NCI-H2081 treated with DMSO at 0.1 percent for 48 hours (cell line): ENCODE measurements at regions not wholly inside any gene's neighbourhood (a gene's known extent, or its start where the extent isn't known, plus 50 kb on each side); places are given as distances from the start of the nearest gene placed in this dataset.

ENCODE experiments used
- DNase-seq: peaks from one replicate; lab custom pipeline; 2025; lab: John Stamatoyannopoulos, UW

DNA sequence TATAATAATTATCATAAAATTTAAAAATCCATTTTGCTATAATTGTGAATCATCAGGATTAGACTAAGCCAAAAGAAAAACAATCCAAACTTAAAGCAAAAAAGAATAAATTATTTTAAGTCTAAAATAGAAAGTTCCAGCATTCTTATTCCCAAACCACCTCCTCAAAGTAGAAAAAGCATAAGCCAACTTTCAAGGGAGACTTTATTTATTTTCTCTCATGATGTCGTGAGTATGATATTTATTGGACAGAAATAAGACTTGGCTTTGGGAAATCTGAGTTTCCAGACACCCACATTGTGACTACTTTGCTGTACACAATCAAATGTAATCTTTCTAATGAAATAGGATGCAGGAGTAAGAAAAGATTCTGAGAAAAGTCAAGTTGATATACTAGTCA is 372.1 kb downstream of the MTRR start:
- DNase-seq: no peak

GRCh38 chr5:8241558-8241957 is 372.6 kb downstream of the MTRR start:
- DNase-seq: no peak

GRCh38 chr5:8247049-8247899 is 378.3 kb downstream of the MTRR start:
- DNase-seq: no peak

DNA sequence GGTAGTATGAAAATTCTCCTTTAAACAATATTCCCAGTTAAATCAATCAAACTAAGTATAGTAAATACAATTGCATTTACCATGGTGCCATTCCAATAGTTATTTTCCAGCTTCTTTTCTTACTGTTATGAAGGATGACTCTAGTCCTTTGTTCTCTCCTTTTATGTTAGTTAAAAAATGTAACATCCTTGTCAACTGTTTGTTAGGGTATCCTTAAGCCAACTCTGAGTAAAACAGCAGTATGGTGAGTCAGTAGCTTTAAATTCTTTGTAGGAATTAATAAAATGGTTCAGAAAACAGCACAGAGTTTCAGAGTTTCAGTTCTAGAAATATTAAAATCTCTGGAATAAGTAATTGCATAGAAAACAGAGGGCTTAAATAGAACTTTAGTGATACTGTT is 384.4 kb downstream of the MTRR start:
- no peak for DNase-seq

GRCh38 chr5:8254674-8255073 is 385.7 kb downstream of the MTRR start:
- no peak for DNase-seq

DNA sequence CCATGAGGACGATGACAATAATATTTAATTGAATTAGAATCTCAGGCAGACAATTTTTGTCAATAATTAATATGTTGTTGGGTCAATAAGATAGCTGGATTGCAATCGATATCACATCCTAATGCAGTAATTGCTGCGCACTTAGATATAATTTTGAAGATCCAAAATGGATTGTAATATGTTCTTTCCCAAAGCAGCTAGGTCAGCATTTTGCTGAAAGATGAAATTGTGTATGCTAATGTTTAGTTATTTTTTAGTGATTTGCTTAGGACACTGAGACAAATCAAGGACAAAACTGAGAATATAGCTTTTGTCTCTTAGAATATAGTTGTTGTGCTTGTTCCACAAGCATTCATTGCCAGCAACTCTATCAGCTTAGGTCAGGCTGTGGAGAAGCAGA is 389.9 kb downstream of the MTRR start:
- no peak for DNase-seq

- DNase-seq: no peak
These were observed 401.3 kb downstream of the MTRR start for GRCh38 chr5:8270246-8270645.

- no peak for DNase-seq
These were observed 411.9 kb downstream of the MTRR start for GRCh38 chr5:8280711-8281363.

DNA sequence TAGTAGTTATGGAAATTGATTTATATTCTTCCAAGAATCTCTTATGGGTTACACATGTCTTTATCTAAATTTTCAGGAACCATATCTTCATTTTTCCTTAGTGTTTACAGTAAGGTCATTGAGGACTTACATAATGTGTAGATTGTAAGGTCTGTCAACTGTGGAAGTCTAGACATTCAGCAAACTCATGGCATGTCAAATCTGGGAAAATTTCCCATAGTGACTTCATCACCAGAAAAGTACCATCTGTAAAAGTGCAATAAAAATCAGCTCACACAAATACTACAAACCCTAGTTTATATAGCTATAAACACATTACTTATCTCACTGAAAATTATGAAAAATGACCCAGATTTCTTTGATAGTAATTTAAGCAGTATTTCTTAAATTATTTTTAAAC is 419.4 kb downstream of the MTRR start:
- no peak for DNase-seq

DNA sequence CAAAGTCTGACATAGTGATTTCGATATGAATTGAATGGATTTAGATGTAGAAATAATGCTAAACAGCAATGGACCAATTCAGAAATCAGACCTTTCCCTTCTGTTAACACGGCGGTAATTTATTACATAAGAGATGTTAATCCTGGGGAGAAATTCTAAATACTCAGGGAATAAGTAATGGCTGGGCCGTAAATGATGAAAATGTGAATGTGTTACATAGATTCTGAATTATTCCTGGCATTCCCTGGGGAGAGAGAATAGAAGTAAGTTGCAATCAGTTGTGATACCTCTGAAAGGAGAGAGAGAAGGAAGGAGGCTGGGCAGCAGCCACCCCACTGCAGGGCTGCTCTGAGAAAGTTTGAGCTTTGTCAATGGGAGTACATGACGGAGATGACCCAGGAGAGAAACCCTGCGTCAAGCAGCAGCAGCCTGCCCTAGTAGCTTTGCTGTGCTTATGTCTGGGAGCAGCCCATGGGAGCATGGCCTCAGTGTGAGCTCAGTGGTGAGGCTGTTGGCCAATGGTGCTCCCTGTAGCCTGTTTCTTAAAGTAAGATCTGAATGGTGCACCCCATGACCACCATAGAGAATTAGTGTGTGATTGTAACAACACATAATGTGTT is 420.1 kb downstream of the MTRR start:
- DNase-seq: no peak

- DNase-seq: no peak
These were observed 420.8 kb downstream of the MTRR start for GRCh38 chr5:8289779-8290178.

- no peak for DNase-seq
These were observed 421.8 kb downstream of the MTRR start for GRCh38 chr5:8290721-8291120.

- no peak for DNase-seq
These were observed 422.7 kb downstream of the MTRR start for GRCh38 chr5:8291641-8292040.

GRCh38 chr5:8295141-8295540 is 426.2 kb downstream of the MTRR start:
- DNase-seq: no peak

DNA sequence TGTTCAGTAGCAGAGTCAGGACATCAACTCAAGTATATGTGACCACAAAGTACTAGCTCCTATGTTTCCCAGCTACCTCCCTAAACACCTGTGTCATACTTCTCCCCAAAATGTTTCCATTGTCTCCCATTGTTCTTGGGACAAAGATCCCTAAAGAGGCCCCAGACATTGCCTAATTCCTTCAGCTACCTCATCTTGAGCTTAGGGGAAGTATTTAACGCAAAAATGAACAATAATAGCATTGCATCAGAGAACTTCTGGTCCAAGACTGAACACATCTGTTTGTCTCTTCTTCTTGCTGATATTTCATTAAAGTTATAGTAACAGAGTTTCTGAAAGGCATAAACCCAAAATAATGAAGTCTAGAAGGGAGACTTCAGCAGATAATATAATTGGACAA is 430.8 kb downstream of the MTRR start:
- no peak for DNase-seq

- no peak for DNase-seq
These were observed 435.4 kb downstream of the MTRR start for GRCh38 chr5:8304341-8304740.

- DNase-seq: no peak
These were observed 437.4 kb downstream of the MTRR start for GRCh38 chr5:8306288-8306896.

- no peak for DNase-seq
These were observed 446.0 kb downstream of the MTRR start for GRCh38 chr5:8314965-8315364.

GRCh38 chr5:8316608-8317280 is 447.8 kb downstream of the MTRR start:
- DNase-seq: no peak

DNA sequence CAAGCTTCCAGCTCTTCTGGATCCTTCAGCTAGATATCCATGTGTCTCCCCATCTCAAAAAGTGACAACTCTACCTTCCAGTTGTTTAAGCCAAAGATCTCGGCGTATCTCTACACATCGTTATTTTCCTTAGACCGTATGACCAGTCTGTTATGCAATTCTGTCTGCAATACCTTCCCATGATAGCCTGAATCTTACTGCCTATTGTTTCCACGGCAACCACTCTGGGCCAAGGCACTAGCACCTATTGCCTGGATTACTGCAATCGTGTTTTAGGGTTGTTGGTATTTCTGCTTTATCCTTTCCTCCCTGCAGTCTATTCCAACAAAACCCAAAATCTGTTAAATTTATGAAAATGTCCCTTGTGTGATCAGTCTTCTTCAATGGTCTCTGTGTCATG is 448.4 kb downstream of the MTRR start:
- no peak for DNase-seq

GRCh38 chr5:8320244-8320643 is 451.3 kb downstream of the MTRR start:
- DNase-seq: no peak

DNA sequence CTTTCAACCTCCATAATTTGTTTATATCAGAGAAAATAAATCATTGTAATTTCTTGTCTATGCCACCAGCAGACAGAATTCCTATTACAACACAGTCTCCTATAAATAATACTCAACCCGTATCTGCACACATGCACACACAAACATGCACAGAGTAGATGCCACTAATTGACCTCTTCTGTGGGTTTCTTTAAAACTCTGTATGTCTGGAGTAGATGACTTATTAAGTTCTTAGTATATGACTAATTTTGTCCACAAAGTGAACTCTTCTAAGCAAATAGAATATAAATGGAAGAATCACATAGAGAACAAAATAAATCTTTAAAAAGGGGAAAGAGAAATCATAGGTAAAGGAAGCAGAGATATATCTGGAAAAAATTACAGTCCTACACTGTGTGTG is 452.3 kb downstream of the MTRR start:
- no peak for DNase-seq
